HL-60 (cell line): ENCODE measurements at regions not wholly inside any gene's neighbourhood (a gene's known extent, or its start where the extent isn't known, plus 50 kb on each side); places are given as distances from the start of the nearest gene placed in this dataset.

Experiments used
- CTCF ChIP-seq: IDR thresholded peaks from one replicate; pipeline ENCODE4 v1.5.1; 2011; ENCODE audit warnings: low read length, control low read depth, inconsistent platforms; ENCODE audit not compliant: insufficient read depth
- GABPA ChIP-seq: IDR thresholded peaks from 2 replicates; pipeline ENCODE4 v1.6.1; 2012; ENCODE audit warnings: low read depth
- POLR2AphosphoS5 ChIP-seq: IDR thresholded peaks from 2 replicates; pipeline ENCODE4 v1.6.1; 2012; ENCODE audit warnings: low read depth
- REST ChIP-seq: IDR thresholded peaks from 2 replicates; pipeline ENCODE4 v1.6.1; 2012; ENCODE audit warnings: low read depth; ENCODE audit not compliant: insufficient replicate concordance
- SPI1 ChIP-seq: IDR thresholded peaks from 2 replicates; pipeline ENCODE4 v1.6.1; 2012; ENCODE audit warnings: low read depth, mild to moderate bottlenecking, borderline replicate concordance

GRCh38 chr12:90331821-90332220 is 623.2 kb downstream of the CCER1 start:
- TF ChIP-seq CTCF (no peak), REST (no peak), POLR2AphosphoS5 (no peak), GABPA (no peak), SPI1 (no peak)
